GM12878 (cell line): ENCODE measurements at regions not wholly inside any gene's neighbourhood (a gene's known extent, or its start where the extent isn't known, plus 50 kb on each side); places are given as distances from the start of the nearest gene placed in this dataset.

Experiments
- ATAC-seq: fragments of 200-7000 bp; cut with Tn5 transposase; 3 replicates; pipeline ENCODE4 v1.9.1; 2020; ENCODE audit warnings: mild to moderate bottlenecking, moderate library complexity
- BruUV-seq: library from RNA; stranded (reverse); fragments of 400-500 nt; replicated peaks from 2 replicates; lab custom pipeline; 2021; lab: Mats Ljungman, UMichigan
- CTCF ChIA-PET: fragments of 300-600 bp; sonication (Branson Sonifier 250); formaldehyde crosslinking; extraction: SDS; loops from one replicate; lab custom pipeline; 2021; ENCODE audit warnings: inconsistent platforms; lab: Yijun Ruan, JAX
- POLR2A ChIA-PET: fragments of 350-600 bp; formaldehyde crosslinking; extraction: SDS; loops from one replicate; lab custom pipeline; 2021; ENCODE audit warnings: inconsistent platforms; lab: Charles Lee
- RAD21 ChIA-PET: fragments of 300-600 bp; sonication (Branson Sonifier 250); formaldehyde crosslinking; loops from one replicate; lab custom pipeline; 2023; ENCODE audit warnings: antibody characterized with exemption; ENCODE audit not compliant: unreplicated experiment; lab: Charles Lee
- SMC1A ChIA-PET: fragments of 300-600 bp; sonication (Branson Sonifier 250); formaldehyde crosslinking; loops from one replicate; lab custom pipeline; 2023; ENCODE audit not compliant: unreplicated experiment, uncharacterized antibody; lab: Charles Lee
- DNase-seq: peaks from one replicate; pipeline ENCODE4 v3.0.0-alpha.2; 2011; ENCODE audit warnings: low read depth, low spot score
- FAIRE-seq: peaks from 3 replicates; lab custom pipeline; 2011; peaks lifted over from hg19 to GRCh38; lab: Jason Lieb, UNC
- H2AFZ ChIP-seq: 2 replicates; pipeline ENCODE4 v1.6.0; 2011; ENCODE audit warnings: low read depth, low read length, control low read depth; ENCODE audit not compliant: control insufficient read depth
- H3K27ac ChIP-seq: 2 replicates; pipeline ENCODE4 v1.5.1; 2011; ENCODE audit warnings: control low read depth; ENCODE audit not compliant: control insufficient read depth, insufficient read depth
- H3K27me3 ChIP-seq, 2 experiments: replicated peaks in 1 of 2; 2 replicates each; pipeline versions ENCODE4 v1.6.0 to v1.6.1; 2011; ENCODE audit warnings: low read length in 1 of 2; ENCODE audit not compliant: control insufficient read depth in 2 of 2, insufficient read depth in 2 of 2
- H3K36me3 ChIP-seq, 2 experiments: 2 replicates each; pipeline ENCODE4 v1.5.1; 2011; ENCODE audit warnings: low read length in 1 of 2; ENCODE audit not compliant: control insufficient read depth in 2 of 2, insufficient read depth in 2 of 2
- H3K4me1 ChIP-seq: 2 replicates; pipeline ENCODE4 v1.6.1; 2011; ENCODE audit warnings: mild to moderate bottlenecking, low read length, moderate library complexity, mixed read lengths; ENCODE audit not compliant: control insufficient read depth, insufficient read depth
- H3K4me2 ChIP-seq: 2 replicates; pipeline ENCODE4 v1.6.0; 2011; ENCODE audit warnings: control low read depth; ENCODE audit not compliant: control insufficient read depth, insufficient read depth
- H3K4me3 ChIP-seq: fragments of 200-600 bp; sonication (generic); 2 replicates; pipeline ENCODE4 v1.5.1; 2016
- H3K79me2 ChIP-seq: 2 replicates; pipeline ENCODE4 v1.6.0; 2011; ENCODE audit warnings: low read length; ENCODE audit not compliant: control insufficient read depth, insufficient read depth
- H3K9ac ChIP-seq: 2 replicates; pipeline ENCODE4 v1.8.0; 2011; ENCODE audit warnings: low read length, control low read depth, mixed read lengths; ENCODE audit not compliant: control insufficient read depth, insufficient read depth
- H3K9me3 ChIP-seq: replicated peaks from 3 replicates; pipeline ENCODE4 v1.5.1; 2011; ENCODE audit warnings: mild to moderate bottlenecking, low read length; ENCODE audit not compliant: control insufficient read depth, insufficient read depth
- H4K20me1 ChIP-seq: 2 replicates; pipeline ENCODE4 v1.6.0; 2011; ENCODE audit not compliant: control insufficient read depth, insufficient read depth
- EP300 ChIP-seq, 2 experiments: fragments of 150-350 bp in 1 of 2; IDR thresholded peaks; 2 replicates each; pipeline ENCODE4 v1.6.1; 2011 to 2012; ENCODE audit warnings: low read depth in 2 of 2, low read length in 2 of 2, borderline replicate concordance in 1 of 2, improper control_type of control experiment in 1 of 2, inconsistent platforms in 1 of 2; ENCODE audit not compliant: control insufficient read depth in 1 of 2
- KAT2A ChIP-seq: conservative IDR thresholded peaks from 2 replicates; pipeline ENCODE4 v1.6.1; 2011; ENCODE audit warnings: low read depth, low read length; ENCODE audit not compliant: control insufficient read depth
- KLF5 ChIP-seq: fragments of 450-650 bp; IDR thresholded peaks from 2 replicates; pipeline ENCODE4 v1.6.1; 2014; ENCODE audit warnings: mild to moderate bottlenecking; ENCODE audit not compliant: partially characterized antibody
- NR2C1 ChIP-seq: fragments of 450-650 bp; IDR thresholded peaks from 2 replicates; pipeline ENCODE4 v1.6.1; 2017; ENCODE audit warnings: antibody characterized with exemption, mild to moderate bottlenecking, moderate library complexity
- POU2F2 ChIP-seq: IDR thresholded peaks from 3 replicates; pipeline ENCODE4 v1.6.1; 2011; ENCODE audit warnings: low read depth, mild to moderate bottlenecking, low read length, borderline replicate concordance
- ZSCAN29 ChIP-seq: fragments of 450-650 bp; IDR thresholded peaks from 2 replicates; pipeline ENCODE4 v1.6.1; 2017; ENCODE audit warnings: mild to moderate bottlenecking, moderate library complexity
- WGBS: methylation state at CpG from one replicate; pipeline ENCODE4 v1.1.6; 2016; ENCODE audit warnings: low lambda C conversion rate; ENCODE audit not compliant: insufficient replicate concordance, insufficient coverage; ENCODE audit errors: missing lambda C conversion rate; 5-methylcytosine and 5-hydroxymethylcytosine counted together
- in situ Hi-C: fragments of 300-500 bp; cut with MboI; formaldehyde crosslinking; loops from 9 replicates; pipeline ENCODE4 v1.14.3; 2018; ENCODE audit warnings: mixed read lengths
- intact Hi-C: fragments of 100-400 bp; cut with micrococcal nuclease; formaldehyde crosslinking; loops from one replicate; pipeline ENCODE4 v1.14.2; 2022; ENCODE audit not compliant: unreplicated experiment
- TF ChIP-seq, protein P1 (sequence below): IDR thresholded peaks from 2 replicates; pipeline ENCODE4 v1.6.1; 2012; ENCODE audit warnings: low read depth, low read length, improper control_type of control experiment
- TF ChIP-seq, protein P2 (sequence below): fragments of 450-650 bp; formaldehyde crosslinking; IDR thresholded peaks from 2 replicates; pipeline ENCODE4 v1.5.0; 2022; ENCODE audit warnings: mild to moderate bottlenecking, missing genetic modification characterization

DNA sequence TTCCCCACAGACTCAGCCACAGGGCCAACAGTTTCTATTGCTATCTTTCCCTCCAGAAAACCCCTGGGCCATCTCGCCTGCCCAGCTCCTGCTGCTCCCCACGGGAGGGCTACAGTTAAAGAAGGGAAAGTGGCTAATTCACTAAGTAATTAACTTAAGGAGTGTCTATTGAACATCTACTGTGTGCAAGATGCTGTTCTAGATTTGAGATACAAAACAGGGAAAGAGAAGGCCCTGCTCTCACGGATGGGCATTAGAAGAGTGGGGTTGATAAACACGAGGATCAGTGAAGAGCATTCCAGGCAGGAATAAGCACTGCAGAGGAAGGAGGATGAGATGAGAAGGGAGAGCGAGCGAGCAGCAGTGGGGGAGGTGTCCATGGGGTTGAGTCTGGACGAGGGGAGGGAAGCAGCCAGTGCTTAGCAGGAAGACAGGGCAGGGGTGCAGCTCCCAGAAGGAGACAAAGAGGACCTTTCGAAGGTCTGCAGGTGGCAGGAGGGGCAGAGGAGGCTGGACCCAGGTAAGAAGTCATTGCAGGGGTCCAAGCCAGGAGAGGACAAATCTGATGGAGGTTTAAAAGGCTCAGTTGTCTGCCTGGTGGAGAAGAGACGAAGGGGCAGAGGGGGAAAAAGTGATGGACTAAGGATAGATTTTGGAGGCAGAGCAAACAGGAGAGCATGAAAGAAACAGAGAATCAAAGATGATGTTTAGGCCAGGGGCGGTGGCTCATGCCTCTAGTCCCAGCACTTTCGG, 64.7 kb downstream of the KLF15 start:
- Histone ChIP-seq H3K27ac (no peak overlapping the region), H3K4me2 (no peak overlapping the region), H3K27me3 (peaks cover 3 to 13% of the 10 kb centered on the region in 2 experiments), H3K36me3 (no peaks in the 10 kb centered on the region), H4K20me1 (no peaks in the 10 kb centered on the region), H3K4me1 (no peaks in the 10 kb centered on the region), H3K4me3 (no peak overlapping the region), H3K9ac (no peak overlapping the region), H3K9me3 (no peaks in the 10 kb centered on the region), H3K79me2 (no peaks in the 10 kb centered on the region), H2AFZ (no peak overlapping the region)
- in situ Hi-C loops (loop anchor here (25.0 kb wide), 1 partner anchor 95 kb away; the partner anchor contains the start of gene CFAP100), intact Hi-C loops (no loop called here)
- FAIRE-seq (no peak), ATAC-seq (no peak), DNase-seq (no peak)
- ChIA-PET POLR2A (no interaction called here), SMC1A (no interaction called here), CTCF (no interaction called here), RAD21 (no interaction called here)
- no peak for TF ChIP-seq EP300 (IDR thresholded peaks at IDR 0.05; ENCODE audit: borderline replicate concordance in 1 of 2, control insufficient read depth in 1 of 2, low read depth in 2 of 2, low read length in 2 of 2)
- TF ChIP-seq KAT2A = no peak
- TF ChIP-seq KLF5 = no peak
- TF ChIP-seq, protein P1, sequence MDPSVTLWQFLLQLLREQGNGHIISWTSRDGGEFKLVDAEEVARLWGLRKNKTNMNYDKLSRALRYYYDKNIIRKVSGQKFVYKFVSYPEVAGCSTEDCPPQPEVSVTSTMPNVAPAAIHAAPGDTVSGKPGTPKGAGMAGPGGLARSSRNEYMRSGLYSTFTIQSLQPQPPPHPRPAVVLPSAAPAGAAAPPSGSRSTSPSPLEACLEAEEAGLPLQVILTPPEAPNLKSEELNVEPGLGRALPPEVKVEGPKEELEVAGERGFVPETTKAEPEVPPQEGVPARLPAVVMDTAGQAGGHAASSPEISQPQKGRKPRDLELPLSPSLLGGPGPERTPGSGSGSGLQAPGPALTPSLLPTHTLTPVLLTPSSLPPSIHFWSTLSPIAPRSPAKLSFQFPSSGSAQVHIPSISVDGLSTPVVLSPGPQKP = no peak
- WGBS = 27% methylated on average over 11 of the region's 11 CpGs
- no TSS peak for BruUV-seq

DNA sequence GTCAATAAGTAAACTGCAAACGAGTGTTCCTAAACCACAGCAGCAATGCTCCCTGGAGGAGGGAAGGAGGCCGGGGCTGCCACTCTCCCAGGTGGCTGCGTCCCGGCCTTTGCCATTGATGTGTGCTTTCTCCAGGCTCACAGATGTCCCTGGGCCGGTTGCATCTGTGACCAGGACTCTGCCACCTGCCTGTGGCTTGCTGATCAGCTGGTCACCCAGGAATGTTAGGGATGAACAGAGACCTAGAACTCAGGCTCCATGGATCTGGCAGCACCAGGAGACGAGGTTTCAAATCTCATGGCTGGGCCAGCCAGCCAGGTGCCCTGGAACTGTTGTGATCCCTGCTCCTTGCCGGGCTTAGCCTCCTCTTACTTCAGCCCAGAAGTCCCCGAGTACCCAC, 65.7 kb downstream of the KLF15 start:
- TF ChIP-seq POU2F2 = no peak
- TF ChIP-seq ZSCAN29 = no peak
- TF ChIP-seq, protein P2, sequence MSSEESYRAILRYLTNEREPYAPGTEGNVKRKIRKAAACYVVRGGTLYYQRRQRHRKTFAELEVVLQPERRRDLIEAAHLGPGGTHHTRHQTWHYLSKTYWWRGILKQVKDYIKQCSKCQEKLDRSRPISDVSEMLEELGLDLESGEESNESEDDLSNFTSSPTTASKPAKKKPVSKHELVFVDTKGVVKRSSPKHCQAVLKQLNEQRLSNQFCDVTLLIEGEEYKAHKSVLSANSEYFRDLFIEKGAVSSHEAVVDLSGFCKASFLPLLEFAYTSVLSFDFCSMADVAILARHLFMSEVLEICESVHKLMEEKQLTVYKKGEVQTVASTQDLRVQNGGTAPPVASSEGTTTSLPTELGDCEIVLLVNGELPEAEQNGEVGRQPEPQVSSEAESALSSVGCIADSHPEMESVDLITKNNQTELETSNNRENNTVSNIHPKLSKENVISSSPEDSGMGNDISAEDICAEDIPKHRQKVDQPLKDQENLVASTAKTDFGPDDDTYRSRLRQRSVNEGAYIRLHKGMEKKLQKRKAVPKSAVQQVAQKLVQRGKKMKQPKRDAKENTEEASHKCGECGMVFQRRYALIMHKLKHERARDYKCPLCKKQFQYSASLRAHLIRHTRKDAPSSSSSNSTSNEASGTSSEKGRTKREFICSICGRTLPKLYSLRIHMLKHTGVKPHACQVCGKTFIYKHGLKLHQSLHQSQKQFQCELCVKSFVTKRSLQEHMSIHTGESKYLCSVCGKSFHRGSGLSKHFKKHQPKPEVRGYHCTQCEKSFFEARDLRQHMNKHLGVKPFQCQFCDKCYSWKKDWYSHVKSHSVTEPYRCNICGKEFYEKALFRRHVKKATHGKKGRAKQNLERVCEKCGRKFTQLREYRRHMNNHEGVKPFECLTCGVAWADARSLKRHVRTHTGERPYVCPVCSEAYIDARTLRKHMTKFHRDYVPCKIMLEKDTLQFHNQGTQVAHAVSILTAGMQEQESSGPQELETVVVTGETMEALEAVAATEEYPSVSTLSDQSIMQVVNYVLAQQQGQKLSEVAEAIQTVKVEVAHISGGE (CRISPR knock-in tag) = no peak
- no peak for TF ChIP-seq NR2C1
- DNase-seq (no peak), ATAC-seq (no peak), FAIRE-seq (no peak)
- WGBS = 27% methylated on average over 8 of the region's 8 CpGs
- H3K4me2 ChIP-seq = no peak overlapping the region
- no peaks in the 10 kb centered on the region for H3K36me3 ChIP-seq
- no peaks in the 10 kb centered on the region for H4K20me1 ChIP-seq
- ChIA-PET POLR2A (no interaction called here), SMC1A (no interaction called here), RAD21 (no interaction called here), CTCF (no interaction called here)
- H3K9ac ChIP-seq = no peak overlapping the region
- H3K27me3 ChIP-seq = peaks cover 3 to 13% of the 10 kb centered on the region in 2 experiments
- intact Hi-C loops = no loop called here
- no peak overlapping the region for H3K4me3 ChIP-seq
- no TSS peak for BruUV-seq
- no peak overlapping the region for H2AFZ ChIP-seq
- H3K9me3 ChIP-seq = no peaks in the 10 kb centered on the region
- H3K27ac ChIP-seq = no peak overlapping the region
- H3K4me1 ChIP-seq = no peaks in the 10 kb centered on the region
- in situ Hi-C loops = loop anchor here (25.0 kb wide), 1 partner anchor 96 kb away; the partner anchor contains the start of gene CFAP100
- no peaks in the 10 kb centered on the region for H3K79me2 ChIP-seq
